SK-N-DZ (cell line): ENCODE measurements at regions not wholly inside any gene's neighbourhood (a gene's known extent, or its start where the extent isn't known, plus 50 kb on each side); places are given as distances from the start of the nearest gene placed in this dataset.

Source experiments
- DNase-seq: peaks from one replicate; pipeline ENCODE4 v3.0.0-alpha.2; 2015; ENCODE audit warnings: low spot score
- small RNA-seq, 2 experiments: library from RNA; depleted of rRNA; stranded (forward); fragments of <200 nt; gene quantifications; one replicate each; pipeline ENCODE3, GENCODE V24; 2014

GRCh38 chr17:22570144-22570845, 878.0 kb downstream of the KCNJ18 start:
- DNase-seq, result no peak

GRCh38 chr17:22599322-22599721, 907.0 kb downstream of the KCNJ18 start:
- no peak for DNase-seq

GRCh38 chr17:22600644-22601298, 908.4 kb downstream of the KCNJ18 start:
- DNase-seq, result peak; percentile 20

Small RNAs in the stretch of these regions (small RNA-seq; reads per million reads assigned to genes)
- gene ABBA01006766.1 (0 reads per million in 2 experiments), gene NMTRS-TGA3-1 (0 reads per million in 2 experiments)
